ENCODE measurements at regions not wholly inside any gene's neighbourhood (a gene's known extent, or its start where the extent isn't known, plus 50 kb on each side); places are given as distances from the start of the nearest gene placed in this dataset.
"Not testable (repeated sequence)": the region's sequence is repeated elsewhere in the genome, so short reads cannot be mapped to it uniquely, and the experiment has no call there.

DNA sequence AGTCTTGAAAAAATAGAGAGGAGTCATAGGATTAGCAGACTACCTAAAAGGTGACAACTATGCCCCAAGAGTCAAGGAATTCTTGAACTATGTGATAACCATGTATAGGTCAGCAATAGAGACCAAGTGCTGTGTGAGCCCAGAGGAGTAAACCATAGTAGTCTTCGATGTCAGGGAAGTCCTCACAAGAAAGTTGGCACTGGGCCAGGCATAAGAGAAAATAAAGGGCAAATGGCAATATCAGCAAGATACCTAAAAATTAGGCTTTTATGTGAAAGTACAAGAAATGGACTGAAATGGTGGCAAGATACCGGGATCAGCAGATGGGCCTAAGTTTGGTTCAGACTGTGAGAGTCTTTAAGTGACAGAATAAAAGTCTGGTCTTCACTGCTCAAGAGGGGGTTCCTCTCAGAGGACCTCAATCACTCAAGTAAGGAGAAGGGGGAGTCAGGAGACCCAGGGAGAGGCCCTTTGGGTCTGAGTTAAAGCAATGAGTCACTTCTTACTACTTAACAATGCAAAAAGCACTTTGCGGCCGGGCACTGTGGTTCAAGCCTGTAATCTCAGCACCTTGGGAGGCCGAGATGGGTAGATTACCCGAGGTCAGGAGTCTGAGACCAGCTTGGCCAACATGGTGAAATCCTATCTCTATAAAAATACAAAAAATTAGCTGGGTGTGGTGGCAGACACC is 95.0 kb downstream of the TEX35 start:
- Histone ChIP-seq H3K27me3 (ENCODE audit: control insufficient read depth, insufficient read depth, low read length) (no peaks in the 10 kb centered on the region), H3K9me3 (ENCODE audit: control insufficient read depth, insufficient read depth, low read length) (no peaks in the 10 kb centered on the region), H3K4me3 (ENCODE audit: low read depth, low read length) (no peak overlapping the region), H3K36me3 (ENCODE audit: control insufficient read depth, insufficient read depth, low read length) (no peaks in the 10 kb centered on the region), H3K4me1 (ENCODE audit: control insufficient read depth, insufficient read depth, low read length) (no peaks in the 10 kb centered on the region), H3K9ac (ENCODE audit: low read depth, low read length) (no peak overlapping the region)

DNA sequence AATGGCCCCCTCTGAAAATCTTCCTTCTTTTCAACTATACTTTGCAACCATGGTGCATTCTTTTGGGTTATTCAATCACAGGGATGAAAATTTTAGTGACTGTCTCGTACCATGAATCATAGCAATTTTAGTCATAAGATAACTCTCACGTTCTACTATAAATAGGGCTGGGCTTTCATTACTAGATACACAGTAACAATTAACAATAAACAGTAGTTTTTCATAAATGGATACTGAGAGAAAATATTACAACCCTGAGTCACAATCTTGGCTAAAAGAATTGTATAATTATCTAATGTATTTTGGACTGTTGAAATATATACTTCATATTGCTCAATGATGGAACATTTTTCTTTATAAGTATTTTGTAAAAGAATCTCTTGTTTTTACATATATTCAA is 96.1 kb downstream of the TEX35 start:
- Histone ChIP-seq H3K27me3 (ENCODE audit: control insufficient read depth, insufficient read depth, low read length) (no peaks in the 10 kb centered on the region), H3K9ac (ENCODE audit: low read depth, low read length) (no peak overlapping the region), H3K9me3 (ENCODE audit: control insufficient read depth, insufficient read depth, low read length) (no peaks in the 10 kb centered on the region), H3K36me3 (ENCODE audit: control insufficient read depth, insufficient read depth, low read length) (no peaks in the 10 kb centered on the region), H3K4me1 (ENCODE audit: control insufficient read depth, insufficient read depth, low read length) (no peaks in the 10 kb centered on the region), H3K4me3 (ENCODE audit: low read depth, low read length) (no peak overlapping the region)

DNA sequence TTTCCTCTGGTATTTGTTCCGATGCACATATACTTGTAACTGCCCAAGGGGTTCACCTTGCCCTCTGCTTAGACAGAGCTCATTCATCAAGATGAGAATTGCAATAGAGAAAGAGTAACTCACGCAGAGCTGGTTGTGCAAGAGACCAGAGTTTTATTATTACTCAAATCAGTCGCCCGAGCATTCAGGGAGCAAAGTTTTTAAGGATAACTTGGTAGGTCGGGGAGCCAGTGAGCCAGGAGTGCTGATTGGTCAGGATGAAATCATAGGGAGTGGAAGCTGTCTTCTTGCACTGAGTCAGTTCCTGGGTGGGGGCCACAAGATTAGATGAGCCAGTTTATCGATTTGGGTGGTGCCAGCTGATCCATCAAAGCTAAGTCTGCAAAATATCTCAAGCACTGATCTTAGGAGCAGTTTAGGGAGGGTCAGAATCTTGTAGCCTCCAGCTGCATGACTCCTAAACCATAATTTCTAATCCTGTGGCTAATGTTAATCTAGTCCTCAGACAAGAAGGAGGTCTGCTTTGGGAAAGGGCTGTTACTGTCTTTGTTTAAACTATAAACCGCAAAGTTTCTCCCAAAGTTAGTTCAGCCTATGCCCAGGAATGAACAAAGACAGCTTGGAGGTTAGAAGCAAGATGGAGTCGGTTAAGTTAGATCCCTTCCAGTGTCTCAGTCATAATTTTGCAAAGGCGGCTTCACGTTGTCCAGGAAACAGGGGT is 97.9 kb downstream of the TEX35 start:
- not testable (repeated sequence) for H3K9ac ChIP-seq (ENCODE audit: low read depth, low read length); H3K9me3 ChIP-seq (ENCODE audit: control insufficient read depth, insufficient read depth, low read length); H3K4me3 ChIP-seq (ENCODE audit: low read depth, low read length); H3K4me1 ChIP-seq (ENCODE audit: control insufficient read depth, insufficient read depth, low read length); H3K36me3 ChIP-seq (ENCODE audit: control insufficient read depth, insufficient read depth, low read length); H3K27me3 ChIP-seq (ENCODE audit: control insufficient read depth, insufficient read depth, low read length)

DNA sequence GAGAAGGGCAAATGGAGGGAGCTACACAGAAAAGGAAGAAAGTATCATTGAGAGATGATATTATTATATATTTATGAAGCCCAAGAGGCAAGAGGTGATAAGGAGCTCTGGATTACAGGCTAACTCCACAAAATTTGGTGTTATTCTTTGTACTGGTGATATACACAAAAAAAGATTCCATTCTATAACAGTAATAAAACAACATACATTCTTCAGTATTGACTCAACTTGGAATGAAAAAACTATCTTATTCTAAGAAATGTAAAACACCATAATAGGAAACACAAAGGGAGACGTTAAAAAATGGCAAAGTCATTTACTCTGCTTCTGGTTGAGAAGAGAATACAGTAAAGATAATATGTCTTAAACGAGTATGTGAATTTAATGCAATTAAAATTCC is 99.4 kb downstream of the TEX35 start:
- Histone ChIP-seq H3K4me1 (ENCODE audit: control insufficient read depth, insufficient read depth, low read length) (no peaks in the 10 kb centered on the region), H3K4me3 (ENCODE audit: low read depth, low read length) (no peak overlapping the region)

DNA sequence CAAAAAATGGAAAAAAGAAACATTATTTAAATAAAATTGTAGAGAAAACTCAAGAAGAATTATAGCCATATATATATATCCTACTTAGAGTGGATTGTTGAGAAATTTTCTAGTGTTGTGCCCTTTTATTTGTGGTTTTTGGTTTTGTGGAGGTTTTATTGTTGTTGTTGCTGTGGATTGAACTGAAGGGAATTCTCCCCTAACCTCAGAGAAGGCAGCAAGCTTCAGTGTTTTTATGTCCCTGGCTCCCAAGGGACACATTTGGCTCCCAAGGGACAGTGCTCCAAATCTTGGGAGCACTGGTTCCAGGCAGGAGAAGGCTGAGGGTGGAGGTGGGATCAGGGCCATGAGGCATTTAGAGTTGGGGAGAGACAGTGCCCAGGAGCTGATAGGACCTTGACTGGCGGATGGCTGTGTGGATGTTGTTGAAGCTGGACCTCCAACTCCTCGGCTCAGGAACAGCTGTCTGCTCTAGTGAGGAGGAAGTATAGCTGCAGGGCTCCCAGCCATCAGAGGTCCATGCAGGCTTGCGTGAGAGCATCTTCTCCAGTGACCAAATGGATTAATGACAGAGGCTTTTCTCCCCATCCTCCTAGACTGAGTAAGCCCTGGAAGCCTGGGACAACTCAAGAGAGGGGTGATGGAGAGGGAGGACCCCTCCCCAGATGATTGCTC is 100.5 kb downstream of the TEX35 start:
- no peaks in the 10 kb centered on the region for H3K36me3 ChIP-seq (ENCODE audit: control insufficient read depth, insufficient read depth, low read length)

More for the DNA sequence above, 99.4 kb downstream of the TEX35 start:
- no peak overlapping the region for H3K9ac ChIP-seq (ENCODE audit: low read depth, low read length)
- no peaks in the 10 kb centered on the region for H3K9me3 ChIP-seq (ENCODE audit: control insufficient read depth, insufficient read depth, low read length)
- H3K36me3 ChIP-seq (ENCODE audit: control insufficient read depth, insufficient read depth, low read length) = no peaks in the 10 kb centered on the region
- no peaks in the 10 kb centered on the region for H3K27me3 ChIP-seq (ENCODE audit: control insufficient read depth, insufficient read depth, low read length)

DNA sequence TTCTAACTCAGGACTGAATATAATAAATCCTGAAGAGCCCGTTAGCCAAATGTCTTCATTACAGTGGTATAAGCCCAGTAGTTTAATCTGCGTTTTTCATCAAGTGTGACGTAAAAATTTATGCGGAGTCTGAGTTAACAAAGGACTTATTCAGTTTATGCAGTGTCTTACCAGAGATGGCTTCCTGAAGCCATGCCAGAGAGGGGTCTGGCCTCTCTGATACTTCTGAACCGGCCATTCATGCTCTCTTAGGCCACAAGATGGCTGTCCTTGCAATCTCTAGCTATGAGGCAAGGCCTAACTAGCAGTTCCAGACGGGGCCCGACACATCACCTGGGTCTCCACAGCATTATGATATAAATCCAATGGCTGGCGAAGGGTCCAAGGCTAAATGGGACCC is 101.4 kb downstream of the TEX35 start:
- no peak overlapping the region for H3K4me3 ChIP-seq (ENCODE audit: low read depth, low read length)
- no peaks in the 10 kb centered on the region for H3K36me3 ChIP-seq (ENCODE audit: control insufficient read depth, insufficient read depth, low read length)
- H3K4me1 ChIP-seq (ENCODE audit: control insufficient read depth, insufficient read depth, low read length) = no peaks in the 10 kb centered on the region

More for the DNA sequence above, 100.5 kb downstream of the TEX35 start:
- no peaks in the 10 kb centered on the region for H3K4me1 ChIP-seq (ENCODE audit: control insufficient read depth, insufficient read depth, low read length)
- H3K4me3 ChIP-seq (ENCODE audit: low read depth, low read length) = no peak overlapping the region
- H3K27me3 ChIP-seq (ENCODE audit: control insufficient read depth, insufficient read depth, low read length) = no peaks in the 10 kb centered on the region
- H3K9ac ChIP-seq (ENCODE audit: low read depth, low read length) = no peak overlapping the region
- H3K9me3 ChIP-seq (ENCODE audit: control insufficient read depth, insufficient read depth, low read length) = no peaks in the 10 kb centered on the region

DNA sequence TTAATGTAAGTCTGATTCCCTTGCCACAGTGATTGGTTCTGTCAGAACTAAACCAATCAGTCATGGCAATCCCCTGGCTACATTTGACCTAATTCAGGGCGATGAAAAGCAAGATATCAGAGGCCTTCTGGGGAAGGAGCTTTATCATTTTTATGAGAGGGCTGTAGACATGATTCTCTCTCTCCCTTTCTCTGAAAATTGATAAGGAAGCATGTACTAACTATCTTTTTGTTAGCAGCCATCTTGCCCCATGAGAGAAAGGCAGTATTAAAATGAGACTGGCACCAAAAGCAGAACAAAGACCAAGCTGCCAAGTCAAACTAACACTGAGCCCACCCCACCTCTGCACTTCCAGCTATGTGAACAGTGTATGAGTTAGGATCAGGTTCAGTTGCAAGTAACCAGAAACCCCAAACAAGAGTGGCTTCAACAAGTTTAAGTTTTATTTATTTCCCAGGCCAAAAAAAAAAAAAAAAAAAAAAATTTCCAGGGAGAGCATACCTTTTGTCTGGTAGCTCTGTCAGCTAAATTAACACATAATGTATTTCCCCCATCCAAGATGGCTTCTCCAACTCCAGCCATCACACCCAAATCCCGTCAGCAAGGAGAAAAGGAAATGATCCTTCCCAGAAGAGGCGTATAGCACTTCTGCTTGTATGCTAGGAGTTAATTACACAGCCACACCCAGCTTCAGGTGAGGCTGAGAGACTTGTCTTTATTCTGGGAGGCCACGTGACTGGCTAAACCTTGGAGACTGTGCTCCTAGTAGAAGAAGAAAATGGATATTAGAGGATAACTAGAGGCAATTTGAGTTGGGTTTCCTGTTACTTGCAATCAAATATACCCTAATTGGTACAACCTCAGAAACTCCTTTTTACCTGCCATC is 105.8 kb upstream of the RALGPS2 start:
- Histone ChIP-seq H3K4me1 (ENCODE audit: control insufficient read depth, insufficient read depth, low read length) (no peaks in the 10 kb centered on the region), H3K9ac (ENCODE audit: low read depth, low read length) (no peak overlapping the region), H3K27me3 (ENCODE audit: control insufficient read depth, insufficient read depth, low read length) (no peaks in the 10 kb centered on the region), H3K9me3 (ENCODE audit: control insufficient read depth, insufficient read depth, low read length) (no peaks in the 10 kb centered on the region), H3K4me3 (ENCODE audit: low read depth, low read length) (no peak overlapping the region), H3K36me3 (ENCODE audit: control insufficient read depth, insufficient read depth, low read length) (no peaks in the 10 kb centered on the region)

More for the DNA sequence above, 101.4 kb downstream of the TEX35 start:
- Histone ChIP-seq H3K9ac (ENCODE audit: low read depth, low read length) (no peak overlapping the region), H3K9me3 (ENCODE audit: control insufficient read depth, insufficient read depth, low read length) (no peaks in the 10 kb centered on the region), H3K27me3 (ENCODE audit: control insufficient read depth, insufficient read depth, low read length) (no peaks in the 10 kb centered on the region)

DNA sequence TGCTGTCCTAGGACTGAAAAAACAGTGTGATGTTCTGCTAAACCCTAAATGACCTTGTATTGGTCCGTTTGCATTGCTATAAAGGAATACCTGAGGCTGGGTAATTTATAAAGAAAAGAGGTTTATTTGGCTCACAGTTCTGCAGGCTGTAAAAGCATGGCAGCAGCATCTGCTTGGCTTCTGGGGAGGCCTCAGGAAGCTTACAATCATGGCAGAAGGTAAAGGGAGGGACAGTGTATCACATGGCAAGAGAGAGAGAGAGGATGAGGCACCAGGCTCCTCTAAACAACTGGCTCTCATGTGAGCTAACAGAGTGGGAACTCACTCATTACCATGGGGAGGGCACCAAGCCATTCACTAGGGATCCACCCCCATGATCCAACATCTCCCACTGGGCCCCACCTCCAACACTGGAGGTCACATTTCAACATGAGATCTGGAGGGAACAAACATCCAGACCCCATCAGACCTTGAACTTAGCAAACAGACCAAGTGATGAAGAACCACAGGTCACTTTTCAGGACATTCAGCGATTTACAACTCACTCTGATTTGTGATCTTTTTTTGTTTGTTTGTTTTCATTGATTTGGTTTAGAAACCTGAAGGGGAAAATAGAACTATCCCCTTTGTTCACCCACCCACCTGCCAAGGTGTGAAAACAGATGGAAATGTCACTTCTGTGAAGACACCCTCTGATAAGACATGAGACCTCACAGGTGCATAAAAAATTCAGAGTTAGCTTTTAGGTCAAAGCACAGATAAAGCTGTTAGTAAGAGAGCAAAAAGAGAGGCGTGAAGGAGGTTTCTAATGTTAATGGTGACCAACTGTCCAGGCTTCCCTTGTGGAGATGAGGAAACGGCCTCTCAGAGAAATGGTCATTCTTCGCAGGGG is 104.2 kb upstream of the RALGPS2 start:
- Histone ChIP-seq H3K27me3 (ENCODE audit: control insufficient read depth, insufficient read depth, low read length) (no peaks in the 10 kb centered on the region), H3K9ac (ENCODE audit: low read depth, low read length) (no peak overlapping the region), H3K36me3 (ENCODE audit: control insufficient read depth, insufficient read depth, low read length) (no peaks in the 10 kb centered on the region), H3K4me1 (ENCODE audit: control insufficient read depth, insufficient read depth, low read length) (no peaks in the 10 kb centered on the region), H3K9me3 (ENCODE audit: control insufficient read depth, insufficient read depth, low read length) (no peaks in the 10 kb centered on the region), H3K4me3 (ENCODE audit: low read depth, low read length) (no peak overlapping the region)

DNA sequence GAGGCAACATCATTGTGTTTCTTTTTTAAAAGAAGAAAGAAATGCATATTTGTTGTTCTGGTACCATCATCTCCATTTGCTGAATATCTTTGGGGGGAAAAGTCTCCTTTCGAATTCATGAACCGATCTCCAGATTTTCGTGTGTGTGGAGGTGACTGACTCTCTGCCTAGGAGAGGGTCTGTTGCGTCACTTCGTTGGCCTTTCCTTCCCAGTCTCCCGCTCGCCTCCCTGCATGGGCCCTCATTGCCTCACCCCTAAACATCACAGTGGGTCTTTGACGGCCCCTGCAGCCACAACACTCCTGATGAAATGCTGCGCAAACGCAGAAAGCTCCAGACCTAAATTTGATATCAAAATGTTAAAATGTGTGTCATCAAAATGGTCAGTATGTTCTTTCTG is 103.2 kb upstream of the RALGPS2 start:
- no peaks in the 10 kb centered on the region for H3K36me3 ChIP-seq (ENCODE audit: control insufficient read depth, insufficient read depth, low read length)
- H3K4me1 ChIP-seq (ENCODE audit: control insufficient read depth, insufficient read depth, low read length) = no peaks in the 10 kb centered on the region
- no peak overlapping the region for H3K9ac ChIP-seq (ENCODE audit: low read depth, low read length)
- H3K4me3 ChIP-seq (ENCODE audit: low read depth, low read length) = no peak overlapping the region
- H3K9me3 ChIP-seq (ENCODE audit: control insufficient read depth, insufficient read depth, low read length) = no peaks in the 10 kb centered on the region
- no peaks in the 10 kb centered on the region for H3K27me3 ChIP-seq (ENCODE audit: control insufficient read depth, insufficient read depth, low read length)

DNA sequence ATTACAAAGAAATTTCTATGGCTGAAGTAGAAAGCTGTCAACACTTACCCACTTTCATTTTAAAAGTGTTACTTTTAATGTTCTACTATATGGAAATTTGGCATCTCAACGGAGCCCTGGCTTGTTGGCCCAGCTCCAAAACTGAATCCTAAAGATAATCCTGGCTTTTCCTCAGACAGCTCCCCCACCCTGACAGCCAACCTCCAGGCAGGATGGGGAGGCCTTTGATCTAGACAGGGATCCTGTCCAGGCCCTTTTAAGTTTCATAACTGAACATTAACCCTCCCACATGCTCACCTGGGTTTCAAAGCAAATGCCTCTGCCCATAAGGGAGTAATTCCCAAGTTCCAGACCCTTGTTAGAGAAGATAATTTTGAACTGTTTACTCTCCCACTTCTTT is 99.3 kb upstream of the RALGPS2 start:
- H3K4me3 ChIP-seq (ENCODE audit: low read depth, low read length) = no peak overlapping the region
- H3K4me1 ChIP-seq (ENCODE audit: control insufficient read depth, insufficient read depth, low read length) = no peaks in the 10 kb centered on the region
- no peaks in the 10 kb centered on the region for H3K27me3 ChIP-seq (ENCODE audit: control insufficient read depth, insufficient read depth, low read length)
- H3K9ac ChIP-seq (ENCODE audit: low read depth, low read length) = no peak overlapping the region
- no peaks in the 10 kb centered on the region for H3K9me3 ChIP-seq (ENCODE audit: control insufficient read depth, insufficient read depth, low read length)
- no peaks in the 10 kb centered on the region for H3K36me3 ChIP-seq (ENCODE audit: control insufficient read depth, insufficient read depth, low read length)

DNA sequence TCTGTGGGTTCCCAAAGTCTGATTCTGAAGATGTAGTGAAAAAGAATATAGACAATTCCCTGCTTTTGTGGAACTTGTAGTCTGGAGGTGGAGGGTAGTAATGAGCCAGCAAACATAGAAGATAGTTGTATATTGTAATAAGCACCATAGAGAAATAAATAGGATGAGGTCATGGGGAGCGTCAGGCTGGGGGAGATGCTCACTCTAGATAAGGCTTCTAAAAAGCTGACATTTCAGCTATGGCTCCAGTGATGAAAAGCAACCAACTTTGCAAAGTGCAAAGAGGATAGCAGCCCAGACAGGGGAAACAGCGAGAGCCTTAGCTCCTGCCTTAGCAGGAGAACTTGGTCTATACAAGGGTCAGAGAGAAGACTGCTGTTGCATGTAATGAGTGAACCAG is 98.0 kb upstream of the RALGPS2 start:
- Histone ChIP-seq H3K27me3 (ENCODE audit: control insufficient read depth, insufficient read depth, low read length) (no peaks in the 10 kb centered on the region), H3K9me3 (ENCODE audit: control insufficient read depth, insufficient read depth, low read length) (no peaks in the 10 kb centered on the region), H3K9ac (ENCODE audit: low read depth, low read length) (no peak overlapping the region), H3K4me1 (ENCODE audit: control insufficient read depth, insufficient read depth, low read length) (no peaks in the 10 kb centered on the region), H3K4me3 (ENCODE audit: low read depth, low read length) (no peak overlapping the region), H3K36me3 (ENCODE audit: control insufficient read depth, insufficient read depth, low read length) (no peaks in the 10 kb centered on the region)
